ENCODE measurements at regions not wholly inside any gene's neighbourhood (a gene's known extent, or its start where the extent isn't known, plus 50 kb on each side); places are given as distances from the start of the nearest gene placed in this dataset.
A peak's percentile ranks its signal among the peaks of the same experiment; 100 is the strongest.

DNA sequence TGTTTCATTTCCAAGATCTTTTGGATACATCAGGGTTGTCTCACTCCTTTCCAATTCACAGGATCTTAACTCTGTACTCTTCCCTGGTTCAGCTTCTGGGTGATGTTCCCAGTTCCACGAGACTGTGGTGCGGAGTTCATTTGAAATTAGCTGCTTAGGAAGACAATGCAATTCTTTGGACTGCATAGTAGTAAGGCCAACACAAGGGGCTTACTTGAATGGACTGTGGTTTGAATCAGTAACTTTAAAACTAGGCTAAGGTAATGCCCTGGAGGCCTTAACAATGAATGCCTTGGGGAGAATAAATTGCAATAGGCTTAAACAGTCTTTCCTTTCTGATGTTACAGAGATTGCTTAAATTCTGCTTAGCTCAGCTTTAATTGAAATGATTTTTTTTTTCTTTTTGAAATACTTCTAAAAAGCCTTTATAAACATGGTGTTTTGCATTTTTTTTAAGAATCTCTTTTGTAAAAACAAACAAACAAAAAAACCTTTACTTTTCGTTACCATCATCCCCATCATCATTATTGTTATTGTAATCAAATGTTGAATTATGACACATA is 133.8 kb upstream of the MEF2C start:
- Histone ChIP-seq H3K4me1 (ENCODE audit: control insufficient read depth in 2 of 3, insufficient read depth in 2 of 3, low read depth in 1 of 3, low read length in 3 of 3) (no peaks in the 10 kb centered on the region), H3K9ac (ENCODE audit: low read length in 3 of 3) (no peak overlapping the region), H3K27me3 (ENCODE audit: control insufficient read depth, insufficient read depth, low read length) (no peaks in the 10 kb centered on the region), H3K27ac (ENCODE audit: low read depth in 2 of 2, low read length in 2 of 2) (no peak overlapping the region), H3K9me3 (ENCODE audit: control insufficient read depth in 2 of 3, insufficient read depth in 1 of 3, low read length in 3 of 3) (no peaks in the 10 kb centered on the region), H3K36me3 (ENCODE audit: control insufficient read depth in 2 of 3, insufficient read depth in 3 of 3, low read length in 3 of 3) (no peaks in the 10 kb centered on the region), H3K4me3 (ENCODE audit: low read length in 3 of 3) (no peak overlapping the region)
- FAIRE-seq (peak; percentile 19), DNase-seq (no peak)
- TF ChIP-seq, protein P1, sequence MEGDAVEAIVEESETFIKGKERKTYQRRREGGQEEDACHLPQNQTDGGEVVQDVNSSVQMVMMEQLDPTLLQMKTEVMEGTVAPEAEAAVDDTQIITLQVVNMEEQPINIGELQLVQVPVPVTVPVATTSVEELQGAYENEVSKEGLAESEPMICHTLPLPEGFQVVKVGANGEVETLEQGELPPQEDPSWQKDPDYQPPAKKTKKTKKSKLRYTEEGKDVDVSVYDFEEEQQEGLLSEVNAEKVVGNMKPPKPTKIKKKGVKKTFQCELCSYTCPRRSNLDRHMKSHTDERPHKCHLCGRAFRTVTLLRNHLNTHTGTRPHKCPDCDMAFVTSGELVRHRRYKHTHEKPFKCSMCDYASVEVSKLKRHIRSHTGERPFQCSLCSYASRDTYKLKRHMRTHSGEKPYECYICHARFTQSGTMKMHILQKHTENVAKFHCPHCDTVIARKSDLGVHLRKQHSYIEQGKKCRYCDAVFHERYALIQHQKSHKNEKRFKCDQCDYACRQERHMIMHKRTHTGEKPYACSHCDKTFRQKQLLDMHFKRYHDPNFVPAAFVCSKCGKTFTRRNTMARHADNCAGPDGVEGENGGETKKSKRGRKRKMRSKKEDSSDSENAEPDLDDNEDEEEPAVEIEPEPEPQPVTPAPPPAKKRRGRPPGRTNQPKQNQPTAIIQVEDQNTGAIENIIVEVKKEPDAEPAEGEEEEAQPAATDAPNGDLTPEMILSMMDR (IDR thresholded peaks at IDR 0.05; ENCODE audit: borderline replicate concordance, extremely low read depth, insufficient read depth) = no peak
- intact Hi-C loops (cut with DNase I) = no loop called here

DNA sequence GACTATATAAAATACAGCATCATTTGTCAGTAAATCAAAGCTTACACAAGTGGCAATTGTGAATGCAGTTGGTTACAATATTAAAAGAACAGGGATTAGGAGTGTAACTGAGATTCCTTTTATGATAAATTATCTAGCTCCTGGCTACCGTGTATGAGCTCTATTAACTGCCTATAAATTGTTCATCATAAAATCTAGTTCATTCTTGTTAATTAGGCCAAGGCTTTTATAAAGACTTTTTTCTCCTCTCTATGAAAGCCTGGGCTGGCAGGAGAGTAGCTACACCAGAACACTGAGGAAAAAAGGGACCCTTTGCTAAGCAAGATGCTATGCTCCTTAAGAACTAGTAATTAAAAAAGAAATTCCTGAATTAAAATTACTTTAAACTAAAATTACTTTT is 132.4 kb upstream of the MEF2C start:
- H3K4me3 ChIP-seq (ENCODE audit: low read length in 3 of 3) = no peak overlapping the region
- H3K4me1 ChIP-seq (ENCODE audit: control insufficient read depth in 2 of 3, insufficient read depth in 2 of 3, low read depth in 1 of 3, low read length in 3 of 3) = no peaks in the 10 kb centered on the region
- intact Hi-C loops (cut with DNase I) = no loop called here
- H3K27me3 ChIP-seq (ENCODE audit: control insufficient read depth, insufficient read depth, low read length) = no peaks in the 10 kb centered on the region
- H3K9ac ChIP-seq (ENCODE audit: low read length in 3 of 3) = no peak overlapping the region
- no peak overlapping the region for H3K27ac ChIP-seq (ENCODE audit: low read depth in 2 of 2, low read length in 2 of 2)
- TF ChIP-seq, protein P1 (IDR thresholded peaks at IDR 0.05; ENCODE audit: borderline replicate concordance, extremely low read depth, insufficient read depth) = no peak
- FAIRE-seq (no peak), DNase-seq (no peak)
- no peaks in the 10 kb centered on the region for H3K9me3 ChIP-seq (ENCODE audit: control insufficient read depth in 2 of 3, insufficient read depth in 1 of 3, low read length in 3 of 3)
- no peaks in the 10 kb centered on the region for H3K36me3 ChIP-seq (ENCODE audit: control insufficient read depth in 2 of 3, insufficient read depth in 3 of 3, low read length in 3 of 3)

DNA sequence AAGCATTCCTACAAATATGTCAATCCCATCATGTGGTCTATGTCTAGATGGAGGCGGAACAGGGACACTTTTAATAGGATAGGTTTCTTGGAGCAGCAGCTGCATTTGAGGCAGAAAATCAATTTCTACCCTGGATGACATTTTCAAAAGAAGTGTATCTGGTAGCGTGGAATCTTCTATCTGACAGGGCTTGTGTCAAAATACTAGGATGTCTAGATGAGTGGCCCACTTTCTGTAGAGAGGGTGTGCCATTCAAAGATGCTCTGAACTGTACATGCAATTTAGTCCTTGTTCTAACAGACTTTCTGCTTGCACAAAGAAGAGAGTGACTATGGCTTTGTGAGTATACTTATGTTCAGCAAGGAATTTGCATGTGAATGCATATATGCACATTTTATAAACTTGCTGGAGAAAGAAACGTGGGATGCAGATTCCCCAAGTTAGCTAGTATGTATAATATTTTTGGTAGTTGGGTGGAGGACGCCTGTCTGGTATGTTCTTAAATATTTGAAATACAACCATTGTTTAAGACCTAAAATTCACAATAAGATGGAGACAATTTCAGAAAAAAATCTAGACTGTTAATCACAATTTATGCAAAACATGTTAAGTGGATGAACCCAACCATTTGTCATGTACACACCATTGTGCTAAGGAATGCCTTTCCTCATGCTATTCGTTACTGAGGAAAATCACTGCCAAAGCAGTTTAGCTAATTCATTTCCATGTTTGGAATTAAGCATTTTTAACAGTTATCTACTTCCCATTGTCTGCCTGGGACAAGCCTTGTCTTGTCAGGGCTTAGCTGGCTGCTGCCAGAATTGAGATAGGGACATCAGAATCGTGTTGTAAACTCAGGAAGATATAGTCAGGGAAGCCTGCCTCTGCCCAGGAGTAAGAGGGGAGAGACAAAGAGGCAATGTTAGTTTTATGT is 129.1 kb upstream of the MEF2C start:
- TF ChIP-seq, protein P1 (IDR thresholded peaks at IDR 0.05; ENCODE audit: borderline replicate concordance, extremely low read depth, insufficient read depth) = no peak
- no peak overlapping the region for H3K4me3 ChIP-seq (ENCODE audit: low read length in 3 of 3)
- H3K9me3 ChIP-seq (ENCODE audit: control insufficient read depth in 2 of 3, insufficient read depth in 1 of 3, low read length in 3 of 3) = no peaks in the 10 kb centered on the region
- H3K27ac ChIP-seq (ENCODE audit: low read depth in 2 of 2, low read length in 2 of 2) = no peak overlapping the region
- no peak for FAIRE-seq
- DNase-seq = no peak
- H3K27me3 ChIP-seq (ENCODE audit: control insufficient read depth, insufficient read depth, low read length) = no peaks in the 10 kb centered on the region
- intact Hi-C loops (cut with DNase I) = no loop called here
- no peaks in the 10 kb centered on the region for H3K36me3 ChIP-seq (ENCODE audit: control insufficient read depth in 2 of 3, insufficient read depth in 3 of 3, low read length in 3 of 3)
- no peaks in the 10 kb centered on the region for H3K4me1 ChIP-seq (ENCODE audit: control insufficient read depth in 2 of 3, insufficient read depth in 2 of 3, low read depth in 1 of 3, low read length in 3 of 3)
- no peak overlapping the region for H3K9ac ChIP-seq (ENCODE audit: low read length in 3 of 3)
